Stimulated activated CD4-positive, alpha-beta T cell treated with anti-CD3 and anti-CD28 coated beads, Interleukin-1b, Interleukin-23, amount 100 ng/mL, for 1 hour (primary cell): ENCODE measurements at regions not wholly inside any gene's neighbourhood (a gene's known extent, or its start where the extent isn't known, plus 50 kb on each side); places are given as distances from the start of the nearest gene placed in this dataset.
"Not testable (repeated sequence)": the region's sequence is repeated elsewhere in the genome, so short reads cannot be mapped to it uniquely, and the experiment has no call there.

Source experiments
- DNase-seq, 2 donors: peaks; one replicate each; pipeline ENCODE4 v3.0.0-alpha.2; 2020; ENCODE audit warnings: low read depth in 2 of 2

DNA sequence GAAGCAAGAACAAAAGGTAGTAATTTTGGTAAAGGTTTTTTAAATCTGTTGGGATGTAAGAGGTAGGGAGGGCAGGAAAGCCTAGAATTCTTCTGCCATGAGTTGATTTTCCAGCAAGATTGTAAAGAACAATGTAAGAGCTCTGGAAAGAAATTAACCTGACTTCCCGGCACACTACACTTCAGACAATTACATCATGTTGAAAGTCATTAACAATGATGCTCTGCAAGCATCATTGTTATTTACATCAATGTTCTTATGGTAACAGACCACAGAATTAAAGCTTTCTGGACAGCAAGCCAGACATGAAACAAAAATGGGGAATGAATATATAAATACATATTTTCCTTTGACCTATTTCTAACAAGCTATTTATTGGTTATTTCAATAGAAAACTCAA is 342.2 kb downstream of the CEP170 start:
- not testable (repeated sequence) for DNase-seq

DNA sequence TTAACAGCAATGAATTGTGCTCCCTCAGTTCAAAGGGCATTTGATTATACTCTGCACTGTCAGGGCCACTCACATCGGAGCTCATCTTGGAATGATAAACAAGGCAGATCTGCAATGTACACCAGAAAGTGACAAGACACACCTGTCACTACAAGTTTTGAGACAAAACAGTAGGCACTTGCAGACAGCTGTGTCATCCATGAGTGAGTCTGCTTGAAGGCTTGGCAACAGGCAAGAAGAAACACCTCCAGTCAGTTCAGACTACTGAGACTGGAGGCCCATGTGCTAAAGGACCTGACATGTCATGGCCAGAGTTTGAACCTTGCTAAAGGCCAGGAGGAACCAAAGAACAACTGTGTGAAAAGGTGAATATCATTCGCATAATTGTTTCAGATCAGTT is 354.5 kb downstream of the CEP170 start:
- not testable (repeated sequence) for DNase-seq

DNA sequence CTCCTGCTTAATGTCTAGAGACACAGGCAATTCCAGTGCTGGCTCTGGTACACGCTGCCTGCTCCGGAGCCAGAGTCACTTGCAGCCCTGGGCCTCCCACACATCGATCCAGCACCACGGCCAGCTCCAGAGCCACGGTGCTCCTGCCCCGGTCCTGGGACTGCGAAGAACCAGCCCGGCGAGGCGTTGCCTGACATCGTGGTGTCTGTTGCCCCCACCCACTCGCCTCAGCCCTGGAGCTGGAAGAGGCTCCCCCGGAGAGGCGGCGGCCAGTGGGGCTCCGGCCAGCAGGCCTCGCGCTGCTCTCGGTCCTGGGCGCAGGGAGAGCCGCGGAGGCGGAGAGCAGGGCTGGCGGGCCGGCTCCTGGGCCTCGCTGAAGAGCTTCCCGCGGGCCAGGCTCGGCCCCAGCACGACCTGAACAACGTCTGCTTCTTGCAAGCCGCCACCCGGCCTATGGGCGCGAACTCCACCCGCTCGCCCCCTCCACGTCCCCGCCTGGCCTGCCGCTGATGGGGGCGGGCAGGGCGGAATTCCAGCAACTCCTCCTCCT is 364.8 kb downstream of the CEP170 start:
- no peak for DNase-seq

DNA sequence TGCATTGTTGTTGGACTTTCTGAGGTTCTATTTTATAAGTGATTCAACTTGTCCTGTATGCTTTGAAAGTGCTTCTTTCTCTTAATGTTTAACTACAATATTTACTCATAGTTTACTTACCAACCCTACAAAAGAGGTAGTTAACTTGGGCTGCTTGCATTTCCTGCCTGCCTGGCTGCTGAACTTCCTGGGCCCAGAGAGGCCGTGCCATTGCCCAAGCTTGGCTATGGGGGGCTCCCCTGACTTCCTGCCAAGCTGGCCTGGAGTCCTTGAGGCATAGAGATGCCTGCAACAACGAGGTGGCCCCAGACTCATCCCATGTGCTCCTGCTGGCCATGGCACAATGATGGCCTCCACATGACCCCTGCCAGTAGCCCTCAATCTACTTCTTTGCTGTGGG is 361.6 kb upstream of the PLD5 start:
- DNase-seq: no peak

DNA sequence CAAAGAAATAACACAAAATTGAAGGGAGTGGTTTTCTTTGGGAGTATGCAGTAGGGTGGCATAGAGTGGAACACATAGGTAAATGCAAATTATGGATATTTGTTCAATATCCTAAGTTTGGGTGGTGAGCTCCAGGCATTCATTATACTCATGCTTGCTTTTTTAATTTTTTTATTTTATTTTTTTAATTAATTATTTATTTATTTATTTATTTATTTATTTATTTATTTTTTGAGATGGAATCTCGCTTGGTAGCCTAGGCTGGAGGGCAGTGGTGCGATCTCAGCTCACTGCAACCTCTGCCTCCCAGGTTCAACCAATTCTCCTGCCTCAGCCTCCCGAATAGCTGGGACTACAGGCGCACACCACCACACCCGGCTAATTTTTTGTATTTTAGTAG is 355.5 kb upstream of the PLD5 start:
- not testable (repeated sequence) for DNase-seq

DNA sequence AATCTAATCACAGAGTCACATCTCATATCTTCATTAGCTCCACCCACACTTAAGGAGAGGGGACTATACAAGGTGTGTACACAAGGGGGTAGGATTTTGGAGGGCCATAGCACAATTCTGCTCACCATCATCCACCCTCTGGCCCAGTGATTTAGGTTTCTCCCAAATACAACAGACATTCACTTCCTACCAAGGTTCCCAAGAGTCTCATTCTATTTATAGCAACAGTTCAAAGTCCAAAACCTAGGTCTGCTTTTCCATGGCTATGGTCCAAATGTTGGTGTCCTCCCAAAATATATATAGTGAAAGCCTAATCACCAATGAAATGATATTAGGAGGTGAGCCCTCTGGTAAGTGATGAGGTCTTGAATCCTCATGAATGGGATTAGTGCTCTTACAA is 353.2 kb upstream of the PLD5 start:
- no peak for DNase-seq

DNA sequence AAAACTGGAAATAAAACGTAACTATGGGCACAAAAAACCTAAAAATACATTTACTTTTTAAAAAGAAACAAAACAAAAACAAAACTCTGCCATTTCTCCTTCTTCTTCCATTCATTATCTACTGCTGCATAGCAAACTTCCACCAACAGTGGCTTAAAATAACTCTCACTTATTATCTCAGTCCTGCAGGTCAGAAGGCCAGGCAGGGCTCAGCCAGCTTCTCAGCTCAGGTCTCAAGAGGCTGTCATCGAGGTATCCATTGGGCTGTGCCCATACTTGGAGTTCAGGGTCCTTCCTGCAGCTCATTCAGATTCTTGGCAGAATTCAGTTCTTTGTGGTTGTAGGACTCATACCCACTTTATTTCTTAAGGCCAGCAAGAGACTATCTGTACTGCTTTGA is 352.7 kb upstream of the PLD5 start:
- no peak for DNase-seq

DNA sequence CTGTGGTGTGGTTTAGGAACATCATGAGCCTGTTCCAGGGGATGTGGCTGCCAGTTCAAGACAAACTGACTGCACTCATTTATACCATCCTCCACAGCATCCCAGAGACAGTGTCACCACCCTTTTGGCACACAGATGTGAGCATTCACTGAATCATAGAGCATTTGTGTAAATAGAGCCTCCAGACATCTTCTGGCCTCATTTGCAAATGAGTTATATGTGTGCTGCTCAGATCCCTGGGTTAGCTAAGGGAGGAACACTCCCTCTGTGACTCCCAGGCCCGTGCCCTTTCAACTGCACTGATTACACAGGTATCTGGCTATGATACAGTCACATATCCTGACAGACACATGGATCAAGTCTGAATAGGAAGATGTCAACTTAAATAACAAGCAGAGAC is 351.5 kb upstream of the PLD5 start:
- DNase-seq: no peak

DNA sequence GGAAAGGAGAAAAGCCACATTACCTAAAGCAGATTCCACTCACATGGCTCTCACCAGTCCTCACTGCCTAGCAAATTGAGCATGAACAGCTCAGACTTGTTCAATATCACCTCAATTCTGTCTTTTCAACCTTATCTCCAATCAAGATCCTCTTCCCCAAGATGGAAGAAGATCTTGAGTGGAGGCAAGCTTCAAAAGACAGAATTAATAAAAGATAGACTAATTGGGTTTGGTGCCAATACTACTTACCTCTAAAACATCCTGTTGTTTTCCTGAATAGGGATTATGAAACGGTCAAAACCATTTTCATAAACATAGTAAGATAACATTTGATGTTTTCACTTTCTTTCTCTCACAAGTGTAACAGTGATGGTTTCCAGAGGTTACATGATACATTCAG is 349.2 kb upstream of the PLD5 start:
- no peak for DNase-seq

DNA sequence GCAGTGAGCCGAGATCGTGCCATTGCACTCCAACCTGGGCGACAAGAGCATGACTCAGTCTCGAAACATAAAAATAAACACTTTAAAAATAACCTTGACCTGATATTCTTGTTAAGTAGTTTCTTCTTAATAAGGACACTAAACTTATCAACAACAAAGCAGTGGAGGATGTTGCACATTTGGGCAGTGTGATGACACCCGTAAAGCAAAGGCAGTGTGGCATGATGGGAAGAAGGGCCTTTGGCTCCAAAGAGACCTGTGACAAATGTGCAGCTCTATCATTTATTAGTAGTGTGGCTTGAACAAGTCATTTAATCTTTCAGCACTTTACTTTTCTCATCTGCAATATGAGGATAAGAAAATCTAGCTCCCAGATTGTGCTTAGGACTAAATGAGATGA is 348.0 kb upstream of the PLD5 start:
- DNase-seq: no peak

DNA sequence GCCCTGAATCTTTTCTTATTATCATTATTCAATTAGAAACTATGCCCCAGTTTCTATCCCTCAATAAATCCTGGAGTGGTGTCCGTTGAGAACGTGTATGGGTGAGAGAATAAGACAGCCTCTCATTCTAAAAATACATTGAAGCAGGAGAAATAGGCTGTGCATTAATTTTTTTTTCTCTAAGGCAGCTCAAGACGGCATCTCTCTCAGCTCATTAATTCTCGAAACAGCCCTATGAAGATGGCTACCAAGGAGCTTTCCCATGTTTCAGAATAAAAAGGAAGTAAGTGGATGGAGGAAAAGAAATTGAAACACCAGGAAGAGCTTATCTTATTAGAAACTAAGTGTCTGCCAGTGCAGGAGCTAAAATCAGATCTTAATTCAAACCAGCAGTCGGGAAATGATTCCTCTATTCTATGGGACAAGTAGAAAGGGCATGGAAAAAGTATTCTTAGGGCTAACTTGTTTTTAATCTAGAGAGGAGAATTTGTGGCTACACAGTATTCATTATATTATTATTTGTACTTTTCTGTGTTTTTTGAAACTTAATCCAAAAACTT is 347.1 kb upstream of the PLD5 start:
- no peak for DNase-seq

DNA sequence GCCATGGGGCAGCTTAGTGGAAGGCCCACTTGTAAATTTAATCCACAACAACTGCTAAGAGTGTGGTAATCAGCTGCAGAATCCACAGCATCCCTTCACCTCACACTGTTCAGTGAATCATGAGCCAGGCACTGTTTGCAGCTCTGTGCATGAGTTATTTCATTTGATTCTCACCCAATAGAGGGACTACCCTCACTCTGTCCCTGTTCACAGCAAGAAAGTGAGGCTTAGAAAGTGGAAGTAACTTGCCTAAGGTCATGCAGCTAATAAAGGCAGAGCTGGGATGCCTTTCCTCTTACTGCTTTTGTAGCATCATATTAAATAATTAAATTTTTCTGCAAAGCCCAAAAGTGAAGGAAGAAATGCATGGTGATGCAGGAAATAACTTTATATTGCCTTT is 346.5 kb upstream of the PLD5 start:
- DNase-seq: no peak

DNA sequence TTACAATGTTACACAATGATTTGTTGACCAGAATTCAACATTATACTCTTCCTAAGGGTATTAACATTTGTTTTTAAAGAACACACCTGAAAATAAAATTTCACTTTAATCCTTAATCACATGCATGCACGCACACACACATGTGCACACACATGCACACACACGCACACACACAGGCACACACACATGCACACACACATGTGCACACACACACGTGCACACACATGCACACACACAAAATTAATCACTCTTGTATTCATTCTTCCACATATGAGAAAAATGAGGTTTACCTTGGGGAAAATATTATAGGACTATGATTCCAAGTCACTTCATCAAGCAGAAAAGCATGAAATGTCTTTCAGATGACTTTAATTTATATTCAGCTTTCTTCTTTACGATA is 331.8 kb upstream of the PLD5 start:
- no peak for DNase-seq

DNA sequence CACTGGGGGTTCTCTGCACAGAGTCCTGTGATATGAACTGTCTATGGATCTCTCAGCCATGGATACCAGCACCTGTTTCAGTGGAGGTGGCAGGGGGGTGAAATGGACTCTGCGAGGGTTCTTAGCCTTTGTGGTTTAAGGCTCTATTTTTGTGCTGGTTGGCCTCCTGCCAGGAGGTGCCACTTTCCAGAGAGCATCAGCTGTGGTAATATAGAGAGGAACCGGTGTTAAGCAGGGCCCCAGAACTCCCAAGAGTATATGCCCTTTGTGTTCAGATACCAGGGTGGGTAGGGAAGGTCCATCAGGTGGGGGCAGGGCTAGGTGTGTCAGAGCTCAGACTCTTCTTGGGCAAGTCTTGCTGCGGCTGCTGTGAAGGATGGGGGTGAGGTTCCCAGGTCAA is 330.0 kb upstream of the PLD5 start:
- no peak for DNase-seq

DNA sequence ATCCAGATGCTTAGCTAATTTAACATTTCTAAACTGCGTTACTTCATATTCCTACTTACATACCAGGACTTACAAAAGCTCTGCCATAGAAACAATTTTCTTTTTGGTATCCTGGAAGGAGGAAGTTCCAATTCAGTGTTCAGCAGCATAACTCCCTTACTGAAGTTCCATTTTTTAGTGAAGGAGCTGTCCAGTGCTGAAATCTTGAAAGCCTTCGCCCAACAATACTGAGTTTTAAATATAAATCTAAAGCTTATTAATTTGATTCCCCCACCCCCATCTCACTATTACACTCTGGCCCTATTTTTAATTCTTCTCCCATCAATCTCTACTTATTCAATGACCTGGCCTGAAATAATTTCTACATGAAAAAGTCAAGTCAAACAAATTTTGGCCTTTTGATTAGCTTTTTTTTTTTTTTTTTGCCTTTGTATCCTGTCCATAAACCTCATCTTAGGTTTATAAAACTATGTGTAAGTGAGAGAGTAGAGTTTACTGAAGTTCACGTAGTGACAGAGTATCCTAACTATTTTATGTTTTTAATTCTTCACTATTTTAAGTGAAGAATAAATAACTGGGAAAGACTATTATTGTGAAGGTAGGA is 323.0 kb upstream of the PLD5 start:
- DNase-seq: no peak

DNA sequence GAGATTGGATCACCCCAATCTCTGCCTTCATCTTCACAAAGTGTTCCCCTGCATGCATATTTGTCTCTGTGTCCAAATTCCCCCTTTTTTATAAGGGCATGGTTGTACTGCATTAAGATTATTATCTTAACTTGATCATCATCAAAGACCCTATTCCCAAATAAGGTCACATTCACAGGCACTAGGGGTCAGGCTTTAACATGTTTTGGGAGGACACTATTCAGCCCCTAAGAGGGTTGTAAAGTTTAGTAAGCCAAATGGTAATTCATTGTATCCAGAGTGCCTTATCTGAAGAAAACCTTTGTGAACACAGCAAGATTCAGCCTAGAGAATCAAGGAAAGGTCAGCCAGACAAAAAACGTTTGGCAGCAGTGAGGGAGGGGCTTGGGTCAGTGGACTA is 317.6 kb upstream of the PLD5 start:
- no peak for DNase-seq

DNA sequence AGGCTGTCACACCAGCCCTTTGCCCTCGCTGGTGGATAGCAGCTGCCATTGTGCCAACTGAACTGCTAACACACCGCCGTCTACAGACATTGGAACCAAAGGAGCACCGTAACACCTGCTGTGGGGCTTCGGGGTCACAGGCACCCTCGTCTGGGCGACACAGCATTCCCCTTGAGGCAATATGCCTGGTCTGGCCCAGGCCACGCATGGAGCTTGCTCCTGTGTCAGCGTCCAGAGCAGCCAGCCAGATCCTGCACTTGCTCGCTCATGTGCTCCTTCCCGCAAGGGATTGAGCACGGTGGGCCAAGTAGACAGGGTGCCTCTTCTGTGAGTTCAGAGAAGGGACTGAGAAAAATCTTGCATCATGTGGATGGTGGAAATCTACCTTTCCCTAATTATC is 314.6 kb upstream of the PLD5 start:
- no peak for DNase-seq

DNA sequence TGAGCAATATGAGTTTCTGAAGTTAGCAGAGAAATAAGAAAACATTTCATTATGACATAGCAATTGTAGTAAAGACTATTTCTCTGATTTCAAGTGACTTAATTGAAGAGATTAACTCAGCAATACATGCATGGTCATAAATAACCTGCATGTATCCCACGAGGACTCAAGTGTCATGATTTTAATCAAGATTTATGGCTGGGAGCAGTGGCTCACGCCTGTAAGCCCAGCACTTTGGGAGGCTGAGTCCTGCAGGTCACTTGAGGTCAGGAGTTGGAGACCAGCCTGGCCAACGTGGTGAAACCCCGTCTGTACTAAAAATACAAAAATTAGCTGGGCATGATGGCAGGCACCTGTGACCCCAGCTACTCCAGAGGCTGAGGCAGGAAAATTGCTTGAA is 311.9 kb upstream of the PLD5 start:
- no peak for DNase-seq

DNA sequence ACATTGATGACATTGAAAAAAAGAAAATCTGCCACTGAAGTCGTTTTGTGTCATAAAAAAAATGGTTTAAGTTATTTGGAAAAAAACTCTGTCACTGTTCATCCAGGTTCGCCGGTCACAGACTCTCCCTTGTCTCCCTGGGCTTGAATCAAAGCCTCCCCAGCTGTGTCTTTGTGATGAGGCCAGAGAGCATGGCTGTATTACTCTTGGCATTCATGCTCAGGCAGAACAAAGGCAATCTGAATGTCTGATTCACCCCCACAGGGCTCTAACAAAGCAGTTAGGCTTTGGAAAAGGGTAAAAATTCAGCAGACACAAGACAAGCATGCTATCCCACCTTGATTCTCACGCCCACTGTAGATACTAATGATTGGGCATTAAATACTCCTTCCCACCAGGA is 304.3 kb upstream of the PLD5 start:
- DNase-seq: no peak

DNA sequence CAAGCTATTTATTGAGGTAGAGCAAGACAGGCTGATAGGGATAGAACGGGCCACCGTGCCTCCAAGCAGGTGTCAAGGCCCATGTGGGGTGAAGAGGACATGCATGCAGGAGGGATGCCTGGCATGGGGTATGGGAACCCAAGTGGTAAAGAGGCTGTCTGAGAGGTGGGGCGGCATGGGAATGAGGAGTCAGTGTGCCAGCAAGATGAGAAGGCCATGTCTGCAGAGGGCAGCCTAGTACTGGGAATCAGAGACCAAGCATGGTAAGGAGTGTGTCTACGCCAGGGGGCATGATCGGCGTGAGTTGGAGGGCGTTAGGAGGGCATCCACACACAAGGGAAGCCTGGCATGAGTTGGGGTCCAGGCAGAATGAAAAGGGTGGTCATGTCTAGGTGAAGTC is 303.7 kb upstream of the PLD5 start:
- no peak for DNase-seq

DNA sequence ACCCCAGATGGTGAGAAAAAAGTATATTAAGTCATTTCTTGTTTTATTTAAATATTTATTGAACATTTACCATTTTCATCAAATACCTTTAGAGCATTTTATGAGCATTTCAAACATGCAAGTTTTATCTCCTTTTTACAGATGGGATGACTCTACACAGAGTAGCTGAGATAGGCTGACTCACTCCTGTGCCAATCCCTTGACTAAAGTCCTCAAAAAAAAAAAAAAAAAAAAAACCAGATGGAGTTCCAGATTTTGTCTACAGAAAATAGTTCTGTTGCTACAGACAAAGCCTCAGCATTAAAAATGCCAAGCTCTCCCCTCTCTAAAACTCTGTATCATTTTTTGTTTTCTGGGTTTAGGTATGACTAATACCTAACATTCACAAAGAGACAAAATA is 303.0 kb upstream of the PLD5 start:
- DNase-seq: no peak

DNA sequence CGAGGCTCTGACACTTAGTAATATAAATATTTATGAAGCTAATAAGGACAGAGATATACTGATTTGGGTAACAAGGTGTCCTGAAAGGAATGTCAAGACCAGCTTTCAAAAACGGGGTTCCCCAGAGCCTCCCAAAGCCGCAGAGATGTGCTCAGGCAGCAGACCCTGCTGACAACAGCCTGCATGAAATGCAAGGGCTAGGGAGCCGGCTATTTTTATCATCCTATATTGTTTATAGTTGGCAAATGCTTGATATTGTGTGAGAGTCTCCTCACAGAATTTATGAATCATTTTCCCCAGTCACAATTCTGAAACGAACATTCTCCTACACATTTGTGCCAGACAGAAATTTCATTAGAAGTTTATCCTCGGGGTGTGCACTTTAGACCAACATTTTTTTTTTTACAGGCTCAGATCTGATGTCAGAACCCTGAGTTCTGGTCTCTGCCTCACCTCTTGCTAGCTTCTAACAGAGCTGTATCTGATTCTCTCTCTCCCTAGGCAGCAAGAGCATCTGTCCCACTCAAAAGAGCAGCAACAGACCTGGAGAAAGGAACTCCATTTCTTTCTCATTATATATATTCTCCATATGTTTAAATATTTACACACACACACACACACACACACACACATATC is 302.3 kb upstream of the PLD5 start:
- no peak for DNase-seq

DNA sequence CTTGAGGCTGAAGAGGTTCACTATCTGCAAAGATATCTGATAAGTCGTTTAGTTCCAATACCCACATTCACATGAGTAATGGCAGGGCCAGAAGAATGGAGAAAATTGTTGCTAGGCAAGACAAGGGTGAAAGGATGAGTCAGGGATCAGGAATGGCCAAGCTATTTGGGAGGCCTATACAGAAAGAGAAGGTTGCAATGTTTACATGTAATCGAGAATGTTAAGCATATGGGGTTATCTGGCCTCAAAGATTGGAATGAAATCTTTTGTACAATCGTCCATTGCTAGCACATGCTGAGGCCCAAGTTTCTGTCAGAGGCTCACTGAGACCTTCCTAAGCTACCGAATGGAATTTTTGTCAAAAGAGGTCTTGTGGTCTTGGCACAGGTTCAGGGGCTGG is 299.9 kb upstream of the PLD5 start:
- no peak for DNase-seq
